A549 (cell line): ENCODE measurements at regions not wholly inside any gene's neighbourhood (a gene's known extent, or its start where the extent isn't known, plus 50 kb on each side); places are given as distances from the start of the nearest gene placed in this dataset.

Source experiments
- ATAC-seq, 2 experiments: fragments of 200-7000 bp in 1 of 2; fragments of >200 bp in 1 of 2; cut with Nextera tagmentation in 1 of 2; cut with Tn5 transposase in 1 of 2; 3 replicates each; pipeline versions ENCODE4 v1.8.0 to v1.9.1; 2018 to 2020; ENCODE audit warnings: mild to moderate bottlenecking in 1 of 2, moderate library complexity in 1 of 2
- CTCF ChIA-PET: fragments of 300-600 bp; sonication (Branson Sonifier 250); formaldehyde crosslinking; extraction: SDS; loops from one replicate; lab custom pipeline; 2021; ENCODE audit warnings: antibody characterized with exemption, inconsistent platforms; lab: Yijun Ruan, JAX
- POLR2A ChIA-PET: fragments of 350-600 bp; formaldehyde crosslinking; extraction: SDS; loops from one replicate; lab custom pipeline; 2021; ENCODE audit warnings: antibody characterized with exemption, inconsistent platforms; lab: Yijun Ruan, JAX
- DNase-seq, 2 experiments: peaks; one replicate each; pipeline versions ENCODE4 v3.0.0 to v3.0.0-alpha.2; 2011 to 2016; ENCODE audit warnings: low read depth in 1 of 2, low spot score in 1 of 2
- FAIRE-seq: peaks from 2 replicates; lab custom pipeline; 2011; peaks lifted over from hg19 to GRCh38; lab: Jason Lieb, UNC
- H3K27ac ChIP-seq, 2 experiments: fragments of >200 bp; sonication (Bioruptor Twin); formaldehyde crosslinking; 3 replicates each; pipeline ENCODE4 v1.5.1; 2016 to 2017
- H3K4me1 ChIP-seq: fragments of >200 bp; sonication (Bioruptor Twin); formaldehyde crosslinking; 3 replicates; pipeline ENCODE4 v1.6.1; 2016
- H3K4me2 ChIP-seq: fragments of >200 bp; sonication (Bioruptor Twin); formaldehyde crosslinking; 3 replicates; pipeline ENCODE4 v1.6.1; 2016
- H3K4me3 ChIP-seq: fragments of >200 bp; sonication (Bioruptor Twin); formaldehyde crosslinking; 3 replicates; pipeline ENCODE4 v1.5.1; 2016
- H3K9me3 ChIP-seq: fragments of >200 bp; sonication (Bioruptor Twin); formaldehyde crosslinking; 3 replicates; pipeline ENCODE4 v1.6.1; 2016
- BCL3 ChIP-seq: fragments of >200 bp; sonication (Bioruptor Twin); formaldehyde crosslinking; IDR thresholded peaks from 3 replicates; pipeline ENCODE4 v1.6.1; 2016
- BHLHE40 ChIP-seq: IDR thresholded peaks from 2 replicates; pipeline ENCODE4 v1.6.1; 2012; ENCODE audit warnings: low read depth, low read length, inconsistent platforms
- CBX8 ChIP-seq: fragments of 200-600 bp; sonication (generic); IDR thresholded peaks from 2 replicates; pipeline ENCODE4 v1.6.1; 2016
- CTCF ChIP-seq: fragments of >200 bp; sonication (Bioruptor Twin); formaldehyde crosslinking; IDR thresholded peaks from 3 replicates; pipeline ENCODE4 v1.5.1; 2016
- EHF ChIP-seq: fragments of 250-450 bp; sonication (Bioruptor Pico); IDR thresholded peaks from 2 replicates; pipeline ENCODE4 v1.5.0; 2020; ENCODE audit warnings: mild to moderate bottlenecking
- EP300 ChIP-seq, 2 experiments: fragments of >200 bp; sonication (Bioruptor Twin); formaldehyde crosslinking; IDR thresholded peaks; 2 replicates in 1 of 2; 3 replicates in 1 of 2; pipeline ENCODE4 v1.6.1; 2016 to 2017
- ESRRA ChIP-seq: fragments of 150-350 bp; IDR thresholded peaks from 2 replicates; pipeline ENCODE4 v1.6.1; 2014; ENCODE audit warnings: mild to moderate bottlenecking, low read length, borderline replicate concordance
- FOSL2 ChIP-seq, 2 experiments: fragments of 450-650 bp in 1 of 2; fragments of >200 bp in 1 of 2; sonication (Bioruptor Twin) in 1 of 2; formaldehyde crosslinking; IDR thresholded peaks; 2 replicates each; pipeline versions ENCODE4 v1.5.0 to v1.6.1; 2016 to 2020; ENCODE audit warnings: mild to moderate bottlenecking in 1 of 2, moderate library complexity in 1 of 2
- MAFK ChIP-seq: fragments of 450-650 bp; IDR thresholded peaks from 2 replicates; pipeline ENCODE4 v1.6.1; 2014; ENCODE audit not compliant: partially characterized antibody
- MYC ChIP-seq: IDR thresholded peaks from 2 replicates; pipeline ENCODE4 v1.6.1; 2012; ENCODE audit warnings: mild to moderate bottlenecking, inconsistent platforms, low read length, improper control_type of control experiment, borderline replicate concordance
- NFE2L2 ChIP-seq: fragments of 150-350 bp; conservative IDR thresholded peaks from 2 replicates; pipeline ENCODE4 v1.6.1; 2014; ENCODE audit warnings: low read length
- NPAS2 ChIP-seq: fragments of 250-450 bp; sonication (Bioruptor Pico); IDR thresholded peaks from 2 replicates; pipeline ENCODE4 v1.8.0; 2022; ENCODE audit warnings: mild to moderate bottlenecking, moderate library complexity, borderline replicate concordance
- PBX3 ChIP-seq: IDR thresholded peaks from 2 replicates; pipeline ENCODE4 v1.6.1; 2012
- PHF8 ChIP-seq: fragments of 200-600 bp; sonication (generic); IDR thresholded peaks from 2 replicates; pipeline ENCODE4 v1.6.1; 2016; ENCODE audit warnings: low read depth, mild to moderate bottlenecking, antibody characterized with exemption, moderate library complexity, borderline replicate concordance
- POLR2A ChIP-seq: IDR thresholded peaks from 2 replicates; pipeline ENCODE4 v1.6.1; 2012; ENCODE audit warnings: mild to moderate bottlenecking, low read length
- RNF2 ChIP-seq: fragments of 200-600 bp; sonication (generic); IDR thresholded peaks from 2 replicates; pipeline ENCODE4 v1.6.1; 2016; ENCODE audit warnings: low read depth, mild to moderate bottlenecking, antibody characterized with exemption, moderate library complexity, borderline replicate concordance
- TFCP2L1 ChIP-seq: fragments of 250-450 bp; sonication (Bioruptor Pico); IDR thresholded peaks from 2 replicates; pipeline ENCODE4 v1.5.0; 2021; ENCODE audit warnings: mild to moderate bottlenecking
- USF2 ChIP-seq: fragments of 450-650 bp; IDR thresholded peaks from 2 replicates; pipeline ENCODE4 v1.6.1; 2014; ENCODE audit warnings: antibody characterized with exemption
- ZC3H11A ChIP-seq: fragments of 450-650 bp; IDR thresholded peaks from 2 replicates; pipeline ENCODE4 v1.6.1; 2014; ENCODE audit warnings: antibody characterized with exemption, mild to moderate bottlenecking
- ZNF302 ChIP-seq: fragments of 250-450 bp; sonication (Bioruptor Pico); IDR thresholded peaks from 2 replicates; pipeline ENCODE4 v1.9.0; 2021; ENCODE audit warnings: inconsistent platforms, mild to moderate bottlenecking, moderate library complexity
- WGBS: methylation state at CpG from one replicate; pipeline ENCODE4 v1.1.6; 2017; ENCODE audit errors: missing lambda C conversion rate; 5-methylcytosine and 5-hydroxymethylcytosine counted together

GRCh38 chrX:39311646-39312045, 510.4 kb downstream of the MID1IP1 start:
- 0% methylated on average over 2 of the region's 2 CpGs for WGBS
- no peak overlapping the region for H3K27ac ChIP-seq
- TF ChIP-seq MAFK, result no peak
- no peak for TF ChIP-seq NPAS2 (CRISPR knock-in tag)
- TF ChIP-seq USF2, result no peak
- TF ChIP-seq POLR2A, result no peak
- TF ChIP-seq ESRRA, result no peak
- no peak for TF ChIP-seq BCL3
- no peak for TF ChIP-seq NFE2L2
- no peak for TF ChIP-seq BHLHE40
- TF ChIP-seq PBX3, result no peak
- TF ChIP-seq ZNF302 (CRISPR knock-in tag), result no peak
- TF ChIP-seq, all 56 proteins: peak for 0
- POLR2A ChIA-PET, result no interaction called here
- FAIRE-seq (no peak), ATAC-seq (no peak), DNase-seq (no peak)
- Histone ChIP-seq H3K4me1 (no peaks in the 10 kb centered on the region), H3K9me3 (no peaks in the 10 kb centered on the region), H3K4me3 (no peak overlapping the region), H3K4me2 (no peak overlapping the region)
- CTCF ChIA-PET, result no interaction called here

GRCh38 chrX:39313146-39313545, 511.9 kb downstream of the MID1IP1 start:
- FAIRE-seq (no peak), DNase-seq (no peak), ATAC-seq (no peak)
- H3K4me2 ChIP-seq, result no peak overlapping the region
- 18% methylated on average over 1 of the region's 1 CpG for WGBS
- no peaks in the 10 kb centered on the region for H3K9me3 ChIP-seq
- no peaks in the 10 kb centered on the region for H3K4me1 ChIP-seq
- ChIA-PET CTCF (no interaction called here), POLR2A (no interaction called here)
- no peak overlapping the region for H3K27ac ChIP-seq
- H3K4me3 ChIP-seq, result no peak overlapping the region
- TF ChIP-seq PHF8 (no peak), FOSL2 (IDR thresholded peaks at IDR 0.05) (no peak), FOSL2 (CRISPR knock-in tag; IDR thresholded peaks at IDR 0.05) (no peak), ZC3H11A (no peak), ESRRA (no peak), TFCP2L1 (CRISPR knock-in tag) (no peak)
- TF ChIP-seq, all 56 proteins: peak for 0

- no peak for ATAC-seq
- H3K9me3 ChIP-seq, result no peaks in the 10 kb centered on the region
- H3K4me2 ChIP-seq, result no peak overlapping the region
- CTCF ChIA-PET, result no interaction called here
- H3K27ac ChIP-seq, result no peak overlapping the region
- H3K4me1 ChIP-seq, result no peaks in the 10 kb centered on the region
- TF ChIP-seq RNF2 (no peak), CBX8 (no peak), EHF (CRISPR knock-in tag) (no peak), EP300 (IDR thresholded peaks at IDR 0.05) (no peak), MYC (no peak), CTCF (no peak)
- TF ChIP-seq, all 56 proteins: peak for 0
- FAIRE-seq, result no peak
- DNase-seq, result no peak
- WGBS, result 25% methylated on average over 6 of the region's 6 CpGs
- no peak overlapping the region for H3K4me3 ChIP-seq
- POLR2A ChIA-PET, result no interaction called here
These were observed 517.5 kb downstream of the MID1IP1 start for GRCh38 chrX:39318506-39319343.
